ENCODE measurements at regions not wholly inside any gene's neighbourhood (a gene's known extent, or its start where the extent isn't known, plus 50 kb on each side); places are given as distances from the start of the nearest gene placed in this dataset.

- Histone ChIP-seq H3K4me3 (no peak overlapping the region), H3K36me3 (no peaks in the 10 kb centered on the region), H3K4me1 (no peaks in the 10 kb centered on the region), H3K27ac (no peak overlapping the region), H3K9me3 (no peaks in the 10 kb centered on the region), H3K27me3 (no peaks in the 10 kb centered on the region)
- TF ChIP-seq POLR2AphosphoS5 (IDR thresholded peaks at IDR 0.05; ENCODE audit: insufficient read depth in 1 of 2, low read depth in 1 of 2) = no peak
- TF ChIP-seq POLR2A (IDR thresholded peaks at IDR 0.05) = no peak
- no peak for TF ChIP-seq CTCF (IDR thresholded peaks at IDR 0.05)
- DNase-seq (ENCODE audit: extremely low spot score in 2 of 2) = no peak
- intact Hi-C loops (cut with DNase I) = no loop called here
Observed at GRCh38 chr4:151459375-151459774, 50.4 kb downstream of the FHIP1A start.

GRCh38 chr4:151460434-151460833 is 51.5 kb downstream of the FHIP1A start:
- no peaks in the 10 kb centered on the region for H3K9me3 ChIP-seq
- TF ChIP-seq POLR2AphosphoS5 (IDR thresholded peaks at IDR 0.05; ENCODE audit: insufficient read depth in 1 of 2, low read depth in 1 of 2) (no peak), POLR2A (IDR thresholded peaks at IDR 0.05) (no peak), CTCF (IDR thresholded peaks at IDR 0.05) (no peak)
- H3K4me1 ChIP-seq = no peaks in the 10 kb centered on the region
- H3K4me3 ChIP-seq = no peak overlapping the region
- no peaks in the 10 kb centered on the region for H3K36me3 ChIP-seq
- intact Hi-C loops (cut with DNase I) = no loop called here
- H3K27ac ChIP-seq = no peak overlapping the region
- DNase-seq (ENCODE audit: extremely low spot score in 2 of 2) = no peak
- no peaks in the 10 kb centered on the region for H3K27me3 ChIP-seq

- TF ChIP-seq POLR2AphosphoS5 (IDR thresholded peaks at IDR 0.05; ENCODE audit: insufficient read depth in 1 of 2, low read depth in 1 of 2) (no peak), POLR2A (IDR thresholded peaks at IDR 0.05) (no peak), CTCF (IDR thresholded peaks at IDR 0.05) (no peak)
- no peaks in the 10 kb centered on the region for H3K4me1 ChIP-seq
- intact Hi-C loops (cut with DNase I) = no loop called here
Observed at GRCh38 chr4:151462554-151462953, 53.6 kb downstream of the FHIP1A start.

DNA sequence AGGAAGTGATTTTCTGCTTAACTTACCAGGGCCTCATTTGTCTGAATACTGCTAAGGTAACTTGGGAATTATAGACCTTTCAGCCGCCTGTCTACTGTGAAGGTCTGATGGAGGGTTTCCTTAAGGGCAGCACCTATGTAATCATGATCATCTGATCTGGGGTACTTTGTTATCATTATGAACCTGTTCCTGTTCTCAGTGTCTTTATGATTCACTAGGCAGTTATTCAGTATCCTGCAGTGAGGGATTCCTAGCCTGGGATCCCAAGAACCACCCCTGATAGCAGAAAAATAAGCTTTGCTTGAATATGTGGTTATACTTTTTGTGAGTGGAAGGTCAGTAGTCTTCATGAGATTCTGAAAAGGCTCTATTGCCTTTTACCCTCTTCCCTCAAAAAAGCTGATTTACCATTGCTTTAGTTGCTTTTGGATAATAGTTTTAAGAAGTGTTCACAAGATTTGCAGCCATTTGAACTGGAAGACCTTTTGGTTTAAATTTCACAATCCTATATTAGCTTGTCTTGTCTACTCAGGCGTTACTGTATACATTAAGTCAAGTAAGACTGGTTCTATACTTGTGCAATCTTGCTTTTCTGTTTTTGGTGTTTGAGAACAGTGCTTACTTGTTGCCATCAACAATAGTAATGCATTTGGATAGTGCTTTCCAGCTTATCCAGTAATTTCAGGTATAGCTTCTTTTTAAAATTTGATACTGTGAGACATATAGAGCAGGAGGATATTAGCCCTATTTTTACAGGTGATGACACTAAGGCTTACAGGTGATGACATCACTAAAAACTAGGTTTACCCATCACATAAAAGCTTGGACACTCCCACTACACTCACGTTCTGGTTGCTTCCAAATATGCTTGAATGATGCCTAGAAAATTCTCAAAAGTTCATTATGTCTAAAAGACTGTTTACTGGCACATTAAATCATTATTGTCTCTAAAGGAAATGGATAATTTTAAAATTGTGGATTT is 60.0 kb downstream of the FHIP1A start:
- peaks cover 17% of the 10 kb centered on the region for H3K4me1 ChIP-seq
- H3K27me3 ChIP-seq = no peaks in the 10 kb centered on the region
- TF ChIP-seq CTCF (IDR thresholded peaks at IDR 0.05) = no peak
- TF ChIP-seq POLR2AphosphoS5 (IDR thresholded peaks at IDR 0.05; ENCODE audit: insufficient read depth in 1 of 2, low read depth in 1 of 2) = peak in 1 of 2 donors; percentile 59
- intact Hi-C loops (cut with DNase I) = no loop called here
- no peaks in the 10 kb centered on the region for H3K9me3 ChIP-seq
- H3K27ac ChIP-seq = no peak overlapping the region
- no peaks in the 10 kb centered on the region for H3K36me3 ChIP-seq
- DNase-seq (ENCODE audit: extremely low spot score in 2 of 2) = no peak
- no peak overlapping the region for H3K4me3 ChIP-seq

More at GRCh38 chr4:151462554-151462953, 53.6 kb downstream of the FHIP1A start:
- Histone ChIP-seq H3K27ac (no peak overlapping the region), H3K27me3 (no peaks in the 10 kb centered on the region), H3K9me3 (no peaks in the 10 kb centered on the region), H3K4me3 (no peak overlapping the region), H3K36me3 (no peaks in the 10 kb centered on the region)
- DNase-seq (ENCODE audit: extremely low spot score in 2 of 2) = no peak

- Histone ChIP-seq H3K27me3 (no peaks in the 10 kb centered on the region), H3K27ac (no peak overlapping the region), H3K4me3 (no peak overlapping the region), H3K4me1 (peaks cover 17% of the 10 kb centered on the region), H3K9me3 (no peaks in the 10 kb centered on the region), H3K36me3 (no peaks in the 10 kb centered on the region)
- no peak for TF ChIP-seq CTCF (IDR thresholded peaks at IDR 0.05)
- no peak for TF ChIP-seq POLR2AphosphoS5 (IDR thresholded peaks at IDR 0.05; ENCODE audit: insufficient read depth in 1 of 2, low read depth in 1 of 2)
- TF ChIP-seq POLR2A (IDR thresholded peaks at IDR 0.05) = no peak
- no peak for DNase-seq (ENCODE audit: extremely low spot score in 2 of 2)
- intact Hi-C loops (cut with DNase I) = no loop called here
Observed at GRCh38 chr4:151469970-151470369, 61.0 kb downstream of the FHIP1A start.
